ENCODE measurements at regions not wholly inside any gene's neighbourhood (a gene's known extent, or its start where the extent isn't known, plus 50 kb on each side); places are given as distances from the start of the nearest gene placed in this dataset.

DNA sequence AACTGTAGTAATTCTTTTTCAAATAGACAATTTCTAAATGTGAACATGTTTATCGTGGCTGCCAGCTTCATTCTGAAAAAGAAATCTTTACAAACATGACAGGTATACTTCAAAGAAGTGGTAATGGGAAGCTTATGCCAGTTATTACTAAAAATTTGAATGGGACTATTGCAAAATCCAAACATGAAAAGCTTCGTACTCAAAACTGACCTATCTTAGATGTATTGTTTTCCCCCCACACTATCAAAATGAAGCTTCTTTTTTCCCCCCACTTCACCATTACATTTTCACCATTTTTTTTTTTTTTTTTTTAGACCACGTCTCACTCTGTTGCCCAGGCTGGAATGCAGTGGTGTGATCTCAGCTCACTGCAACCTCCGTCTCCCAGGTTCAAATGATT, 50.4 kb upstream of the SERTAD2 start:
- ATAC-seq (no peak), DNase-seq (no peak)
- intact Hi-C loops (cut with DNase I, micrococcal nuclease) = no loop called here

GRCh38 chr2:64704996-64705395, 51.3 kb upstream of the SERTAD2 start:
- no peak for DNase-seq
- intact Hi-C loops (cut with DNase I, micrococcal nuclease) = no loop called here
- no peak for ATAC-seq

GRCh38 chr2:64707276-64707675, 53.6 kb upstream of the SERTAD2 start:
- DNase-seq = no peak
- ATAC-seq = no peak
- intact Hi-C loops (cut with DNase I, micrococcal nuclease) = no loop called here

DNA sequence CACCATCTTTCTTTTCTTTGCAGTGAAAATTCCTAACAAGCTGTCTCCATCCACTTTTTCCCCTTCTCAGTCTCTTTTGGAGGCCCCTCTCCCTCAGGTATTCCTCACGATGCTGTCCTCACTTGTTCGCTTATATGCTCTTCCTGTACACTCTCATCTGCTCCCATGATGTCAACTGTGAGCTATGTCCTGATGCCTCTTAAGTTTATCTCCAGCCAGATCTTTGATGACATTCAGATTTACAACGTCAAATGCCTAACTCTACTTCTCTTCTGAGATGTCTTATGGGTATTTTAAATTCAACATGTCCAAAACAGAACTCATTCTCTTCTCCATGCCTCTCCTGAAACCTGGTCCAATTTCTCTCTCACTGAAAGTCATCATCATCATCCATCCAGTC, 55.1 kb upstream of the SERTAD2 start:
- DNase-seq (no peak), ATAC-seq (no peak)
- intact Hi-C loops (cut with DNase I, micrococcal nuclease) = no loop called here

GRCh38 chr2:64711252-64711800, 57.6 kb upstream of the SERTAD2 start:
- intact Hi-C loops (cut with DNase I, micrococcal nuclease) = no loop called here
- no peak for ATAC-seq
- no peak for DNase-seq

DNA sequence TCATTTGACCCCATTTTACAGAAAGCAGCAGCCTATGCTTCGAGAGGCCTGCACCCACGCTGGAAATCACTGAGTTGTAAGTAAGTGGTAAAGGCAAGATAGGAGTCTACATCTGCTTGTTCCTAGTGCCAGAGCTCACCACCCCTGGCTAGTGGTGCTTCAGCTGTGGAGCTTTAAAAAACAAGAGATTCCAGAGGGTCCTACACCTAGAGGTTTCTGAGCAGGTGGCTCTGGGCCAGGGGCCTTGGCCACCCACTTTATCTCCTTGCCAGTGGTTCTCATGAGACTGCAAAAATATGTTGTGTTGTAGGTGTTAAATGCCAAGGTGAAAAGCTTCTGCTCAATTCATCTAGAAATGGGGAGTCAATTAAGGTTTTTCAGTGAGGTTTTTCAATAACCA, 60.0 kb upstream of the SERTAD2 start:
- no peak for ATAC-seq
- intact Hi-C loops (cut with DNase I, micrococcal nuclease) = no loop called here
- no peak for DNase-seq

DNA sequence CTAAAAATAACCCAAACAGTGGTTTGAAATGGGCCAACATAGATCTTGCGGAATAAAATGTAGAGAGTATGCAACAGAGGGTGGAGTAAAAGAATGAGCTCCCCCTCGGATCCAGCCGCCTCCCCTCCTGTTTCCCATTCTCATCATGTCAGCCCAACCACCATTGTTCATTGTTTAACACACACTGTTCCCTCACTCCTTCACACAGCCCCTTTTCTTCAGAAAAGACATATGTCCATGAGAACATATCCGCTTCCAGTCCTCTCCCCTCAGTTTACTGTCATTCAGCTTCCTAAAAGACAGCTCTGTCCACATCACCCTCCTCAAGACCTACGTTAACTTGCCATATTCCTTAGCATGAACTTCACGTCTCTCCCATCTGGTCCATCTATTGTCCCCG, 62.9 kb upstream of the SERTAD2 start:
- intact Hi-C loops (cut with DNase I, micrococcal nuclease) = no loop called here

DNA sequence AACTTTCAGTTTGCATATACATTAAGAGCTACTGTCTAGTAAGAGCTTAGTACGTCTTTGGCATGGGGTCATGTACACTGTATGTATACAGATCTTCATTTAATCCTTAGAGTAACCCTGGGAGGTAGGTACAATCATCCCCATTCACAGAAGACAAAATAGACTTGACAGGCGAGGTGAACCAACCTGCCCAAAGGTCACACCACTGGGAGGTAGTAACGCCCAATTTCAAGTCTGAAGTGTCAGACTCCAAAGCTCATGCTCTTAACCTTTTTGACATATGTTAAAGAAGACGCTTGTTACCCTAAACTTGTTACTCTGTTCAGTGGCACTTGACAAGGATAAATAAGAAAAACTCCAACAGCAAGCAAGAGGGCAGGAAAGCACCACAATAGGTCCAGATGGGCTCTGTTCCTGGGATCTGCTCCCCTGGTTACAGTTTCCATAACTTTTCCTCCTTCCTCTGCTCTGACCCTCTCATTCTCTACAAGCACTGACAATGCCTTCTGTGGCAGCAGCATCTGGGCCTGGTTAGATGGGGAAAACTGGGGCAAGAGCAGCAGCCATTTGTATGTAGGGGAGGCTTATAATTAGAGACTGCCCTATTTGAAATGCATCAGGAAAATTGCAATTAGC, 64.7 kb upstream of the SERTAD2 start:
- intact Hi-C loops (cut with DNase I, micrococcal nuclease) = no loop called here
- ATAC-seq = peak; percentile 59
- no peak for DNase-seq

More for the DNA sequence above, 62.9 kb upstream of the SERTAD2 start:
- DNase-seq (no peak), ATAC-seq (no peak)

DNA sequence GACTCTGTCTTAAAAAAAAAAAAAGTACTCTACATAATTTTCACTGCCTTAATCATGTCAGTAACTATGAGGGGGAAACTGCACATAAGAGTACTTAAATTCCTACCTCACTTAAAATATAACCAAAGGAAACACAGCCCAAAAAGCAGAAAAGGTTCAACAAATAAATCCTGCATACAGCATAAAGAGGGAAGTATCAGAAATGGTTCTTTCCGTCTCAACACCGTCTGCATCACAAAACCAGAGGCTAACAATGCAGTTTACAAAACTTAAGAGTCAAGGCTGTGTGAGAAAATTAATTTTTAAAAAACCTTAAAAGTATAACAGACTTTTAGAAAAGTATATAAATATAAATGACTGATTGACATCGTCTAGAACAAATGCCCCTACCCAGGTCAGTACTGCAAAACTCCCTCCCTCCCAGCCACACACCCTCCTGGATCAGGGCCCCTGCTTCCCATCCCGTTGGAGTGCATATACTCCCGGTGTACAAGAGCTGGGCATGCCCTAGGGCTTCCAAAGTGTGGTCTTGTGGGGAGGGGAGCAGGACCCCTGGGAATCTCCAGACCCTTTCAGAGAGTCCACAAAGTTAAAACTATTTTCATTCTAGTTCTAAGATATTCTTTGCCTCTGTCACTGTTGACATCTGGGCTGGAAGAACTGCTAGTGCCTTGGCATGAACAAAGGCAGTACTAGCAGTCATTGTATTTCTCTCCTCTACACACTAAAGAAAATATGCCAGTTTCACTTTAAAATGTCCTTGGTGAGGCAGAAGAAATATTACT, 67.0 kb upstream of the SERTAD2 start:
- intact Hi-C loops (cut with DNase I, micrococcal nuclease) = no loop called here
- no peak for DNase-seq
- no peak for ATAC-seq

DNA sequence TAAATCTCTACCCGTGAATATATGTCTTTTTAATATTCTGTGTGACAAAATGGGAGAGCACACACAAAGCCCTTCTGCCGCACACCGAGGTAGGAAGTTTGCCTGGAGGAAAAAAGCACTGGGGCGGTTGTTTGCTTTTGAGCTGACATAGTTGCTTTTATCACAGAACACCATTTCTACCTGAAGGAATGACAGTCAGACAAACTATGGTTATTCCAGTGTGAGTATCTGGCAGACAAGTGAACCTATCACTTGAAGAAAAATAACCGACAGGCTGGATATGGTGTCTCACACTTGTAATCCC, 67.6 kb upstream of the SERTAD2 start:
- ATAC-seq = no peak
- intact Hi-C loops (cut with DNase I, micrococcal nuclease) = no loop called here
- DNase-seq = no peak

- ATAC-seq (no peak), DNase-seq (no peak)
- intact Hi-C loops (cut with DNase I, micrococcal nuclease) = no loop called here
Observed at GRCh38 chr2:64722291-64723044, 68.8 kb upstream of the SERTAD2 start.

DNA sequence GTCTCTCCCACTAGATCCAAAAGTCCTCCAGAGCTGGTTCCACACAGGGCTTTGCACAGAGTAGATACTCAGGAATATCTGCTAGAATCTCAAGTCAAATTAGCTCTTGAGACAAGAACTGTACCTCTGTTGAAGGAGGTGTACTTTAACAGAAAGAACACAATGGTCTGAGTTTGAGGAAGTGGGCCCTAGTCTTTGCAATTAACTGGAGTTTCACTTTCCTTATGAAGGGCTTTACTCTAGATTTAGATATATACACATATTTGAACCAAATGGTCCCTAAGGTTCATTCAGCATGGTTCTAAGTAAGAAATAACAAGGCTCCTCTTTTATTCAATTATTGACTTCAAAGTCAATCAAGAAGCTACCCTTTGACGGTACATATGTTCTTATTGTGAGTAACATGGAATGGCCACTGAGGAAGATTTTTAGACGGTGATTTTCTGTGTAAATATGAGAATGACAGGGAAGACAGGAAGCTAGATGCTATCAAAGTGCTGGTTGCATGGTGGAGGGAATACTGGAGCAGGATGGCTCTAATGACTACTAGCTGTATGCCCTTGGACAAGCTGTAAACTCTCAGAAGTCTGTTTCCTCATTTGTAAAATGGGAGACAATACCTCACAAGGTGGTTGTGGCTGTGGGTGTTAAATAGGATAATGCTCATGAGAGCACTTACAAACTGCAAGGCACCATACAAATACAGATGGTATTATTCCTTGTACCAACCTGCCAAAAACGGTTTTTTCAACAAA, 73.5 kb upstream of the SERTAD2 start:
- peak; percentile 38 for ATAC-seq
- intact Hi-C loops (cut with DNase I, micrococcal nuclease) = no loop called here
- no peak for DNase-seq

- ATAC-seq = no peak
- intact Hi-C loops (cut with DNase I, micrococcal nuclease) = no loop called here
- DNase-seq = no peak
Observed at GRCh38 chr2:64727843-64728463, 74.2 kb upstream of the SERTAD2 start.

DNA sequence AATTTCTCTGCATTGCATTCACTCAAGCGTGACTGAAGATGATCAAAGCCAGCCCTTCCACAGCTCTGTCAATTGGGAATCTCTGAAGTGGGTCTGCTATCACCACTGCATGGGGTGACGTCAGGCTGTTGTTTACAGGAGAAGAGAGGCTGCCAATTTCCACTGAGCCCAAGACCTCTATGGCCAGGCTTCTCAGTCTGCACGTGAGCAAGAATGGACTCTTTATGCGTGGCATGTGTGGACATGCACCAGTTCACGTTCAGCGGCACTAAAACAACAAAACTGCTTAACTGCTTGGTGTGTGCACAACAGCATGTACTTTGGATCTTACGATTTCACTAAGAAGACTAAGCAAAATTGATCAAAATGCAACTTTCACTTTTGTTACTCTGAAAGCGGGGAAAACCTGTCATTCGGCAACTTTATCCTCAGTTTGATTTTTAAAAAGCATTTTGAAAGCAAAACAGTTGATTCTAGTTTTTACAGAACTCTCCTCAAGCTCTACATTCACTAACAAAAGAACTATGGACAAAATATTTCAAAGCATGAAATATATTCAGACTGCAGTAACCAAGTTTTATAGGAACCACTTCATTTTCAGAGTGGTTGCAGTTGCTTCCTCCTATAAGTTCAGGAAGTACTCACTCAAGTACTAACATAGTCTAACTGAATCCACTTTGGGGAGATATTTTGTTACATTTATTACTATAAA, 77.0 kb upstream of the SERTAD2 start:
- ATAC-seq = peak; percentile 69
- DNase-seq = peak; percentile 66 to 76
- intact Hi-C loops (cut with DNase I, micrococcal nuclease) = loop anchor here in 1 of 2 donors (10.0 kb wide), 1 partner anchor 76 kb away; the partner anchor contains the start of gene SERTAD2

GRCh38 chr2:64731263-64731643, 77.5 kb upstream of the SERTAD2 start:
- ATAC-seq (peak; percentile 67), DNase-seq (no peak)
- intact Hi-C loops (cut with DNase I, micrococcal nuclease) = loop anchor here in 1 of 2 donors (10.0 kb wide), 1 partner anchor 76 kb away; the partner anchor contains the start of gene SERTAD2

GRCh38 chr2:64731746-64732145, 78.0 kb upstream of the SERTAD2 start:
- DNase-seq (no peak), ATAC-seq (peak; percentile 61)
- intact Hi-C loops (cut with DNase I, micrococcal nuclease) = loop anchor here in 1 of 2 donors (10.0 kb wide), 1 partner anchor 77 kb away; the partner anchor contains the start of gene SERTAD2

GRCh38 chr2:64732146-64732545, 78.4 kb upstream of the SERTAD2 start:
- no peak for DNase-seq
- intact Hi-C loops (cut with DNase I, micrococcal nuclease) = loop anchor here in 1 of 2 donors (10.0 kb wide), 1 partner anchor 77 kb away; the partner anchor contains the start of gene SERTAD2
- ATAC-seq = peak; percentile 70

GRCh38 chr2:64735504-64735903, 81.8 kb upstream of the SERTAD2 start:
- intact Hi-C loops (cut with DNase I, micrococcal nuclease) = loop anchor here in 1 of 2 donors (10.0 kb wide), 1 partner anchor 81 kb away; the partner anchor contains the start of gene SERTAD2
- DNase-seq (no peak), ATAC-seq (no peak)
